ENCODE measurements at regions not wholly inside any gene's neighbourhood (a gene's known extent, or its start where the extent isn't known, plus 50 kb on each side); places are given as distances from the start of the nearest gene placed in this dataset.

- TF ChIP-seq CTCF (conservative IDR thresholded peaks at IDR 0.05; ENCODE audit: low read length): no peak
- no peak overlapping the region for H3K4me3 ChIP-seq (ENCODE audit: low read length)
- no peak for DNase-seq (ENCODE audit: low read depth)
Observed at GRCh38 chr3:163786416-163786815, 1291.9 kb downstream of the SI start.

GRCh38 chr3:163785693-163786092 lies 1292.6 kb downstream of the SI start:
- no peak overlapping the region for H3K4me3 ChIP-seq (ENCODE audit: low read length)
- no peak for DNase-seq (ENCODE audit: low read depth)
- no peak for TF ChIP-seq CTCF (conservative IDR thresholded peaks at IDR 0.05; ENCODE audit: low read length)

- no peak for TF ChIP-seq CTCF (conservative IDR thresholded peaks at IDR 0.05; ENCODE audit: low read length)
- no peak overlapping the region for H3K4me3 ChIP-seq (ENCODE audit: low read length)
- DNase-seq (ENCODE audit: low read depth): no peak
Observed at GRCh38 chr3:163779396-163780344, 1298.6 kb downstream of the SI start.

GRCh38 chr3:163776743-163777142 lies 1301.6 kb downstream of the SI start:
- no peak overlapping the region for H3K4me3 ChIP-seq (ENCODE audit: low read length)
- TF ChIP-seq CTCF (conservative IDR thresholded peaks at IDR 0.05; ENCODE audit: low read length): no peak
- DNase-seq (ENCODE audit: low read depth): no peak

- DNase-seq (ENCODE audit: low read depth): no peak
- no peak overlapping the region for H3K4me3 ChIP-seq (ENCODE audit: low read length)
- no peak for TF ChIP-seq CTCF (conservative IDR thresholded peaks at IDR 0.05; ENCODE audit: low read length)
Observed at GRCh38 chr3:163773136-163773535, 1305.2 kb downstream of the SI start.

GRCh38 chr3:163768048-163768447 lies 1310.2 kb downstream of the SI start:
- no peak for DNase-seq (ENCODE audit: low read depth)
- TF ChIP-seq CTCF (conservative IDR thresholded peaks at IDR 0.05; ENCODE audit: low read length): no peak
- no peak overlapping the region for H3K4me3 ChIP-seq (ENCODE audit: low read length)

- no peak overlapping the region for H3K4me3 ChIP-seq (ENCODE audit: low read length)
- no peak for DNase-seq (ENCODE audit: low read depth)
- TF ChIP-seq CTCF (conservative IDR thresholded peaks at IDR 0.05; ENCODE audit: low read length): no peak
Observed at GRCh38 chr3:163766112-163766511, 1312.2 kb downstream of the SI start.
